Stimulated activated CD4-positive, alpha-beta T cell treated with anti-CD3 and anti-CD28 coated beads, Interleukin-12 subunit alpha, Interleukin-12 subunit beta, amount 100 ng/mL, for 24 hours (primary cell): ENCODE measurements at regions not wholly inside any gene's neighbourhood (a gene's known extent, or its start where the extent isn't known, plus 50 kb on each side); places are given as distances from the start of the nearest gene placed in this dataset.

Source experiments
- DNase-seq, 2 experiments: peaks; one replicate each; pipeline ENCODE4 v3.0.0-alpha.2; 2020; ENCODE audit warnings: low read depth in 2 of 2

GRCh38 chr5:171648279-171649074 is 137.1 kb upstream of the SMIM23 start:
- no peak for DNase-seq

GRCh38 chr5:171649075-171649401 is 136.6 kb upstream of the SMIM23 start:
- no peak for DNase-seq

GRCh38 chr5:171650597-171650996 is 135.0 kb upstream of the SMIM23 start:
- DNase-seq, result no peak

- DNase-seq, result no peak
These were observed 134.5 kb upstream of the SMIM23 start for GRCh38 chr5:171651102-171651501.

GRCh38 chr5:171654881-171655280 is 130.7 kb upstream of the SMIM23 start:
- no peak for DNase-seq

GRCh38 chr5:171657473-171657872 is 128.1 kb upstream of the SMIM23 start:
- DNase-seq, result no peak

GRCh38 chr5:171659896-171660295 is 125.7 kb upstream of the SMIM23 start:
- no peak for DNase-seq

GRCh38 chr5:171660434-171660833 is 125.2 kb upstream of the SMIM23 start:
- no peak for DNase-seq

GRCh38 chr5:171661143-171661542 is 124.5 kb upstream of the SMIM23 start:
- no peak for DNase-seq

- no peak for DNase-seq
These were observed 122.1 kb upstream of the SMIM23 start for GRCh38 chr5:171663311-171664085.

- no peak for DNase-seq
These were observed 121.1 kb upstream of the SMIM23 start for GRCh38 chr5:171664489-171664888.

- DNase-seq, result no peak
These were observed 118.8 kb upstream of the SMIM23 start for GRCh38 chr5:171666815-171667214.

- no peak for DNase-seq
These were observed 118.1 kb upstream of the SMIM23 start for GRCh38 chr5:171667341-171668096.

GRCh38 chr5:171668097-171668412 is 117.6 kb upstream of the SMIM23 start:
- no peak for DNase-seq

GRCh38 chr5:171669571-171669970 is 116.0 kb upstream of the SMIM23 start:
- no peak for DNase-seq

GRCh38 chr5:171672556-171672955 is 113.1 kb upstream of the SMIM23 start:
- no peak for DNase-seq

GRCh38 chr5:171673328-171673727 is 112.3 kb upstream of the SMIM23 start:
- DNase-seq, result no peak

GRCh38 chr5:171673840-171674239 is 111.8 kb upstream of the SMIM23 start:
- DNase-seq, result no peak

GRCh38 chr5:171675511-171675910 is 110.1 kb upstream of the SMIM23 start:
- DNase-seq, result no peak

- DNase-seq, result no peak
These were observed 109.2 kb upstream of the SMIM23 start for GRCh38 chr5:171676286-171676944.

GRCh38 chr5:171678646-171679045 is 107.0 kb upstream of the SMIM23 start:
- no peak for DNase-seq

GRCh38 chr5:171680485-171680884 is 105.1 kb upstream of the SMIM23 start:
- DNase-seq, result no peak
